Epithelial cell of proximal tubule (primary cell): ENCODE measurements at regions not wholly inside any gene's neighbourhood (a gene's known extent, or its start where the extent isn't known, plus 50 kb on each side); places are given as distances from the start of the nearest gene placed in this dataset.

ENCODE experiments used
- DNase-seq: peaks from one replicate; pipeline ENCODE4 v3.0.0-alpha.2; 2011; ENCODE audit warnings: low read depth
- H3K4me3 ChIP-seq: 2 replicates; pipeline ENCODE4 v1.5.1; 2011; ENCODE audit warnings: low read depth, mild to moderate bottlenecking, low read length
- CTCF ChIP-seq: conservative IDR thresholded peaks from 2 replicates; pipeline ENCODE4 v1.5.1; 2012; ENCODE audit warnings: low read depth, mild to moderate bottlenecking, low read length

GRCh38 chr4:3708103-3708510 is 58.1 kb upstream of the ADRA2C start:
- DNase-seq = no peak
- H3K4me3 ChIP-seq = no peak overlapping the region
- no peak for TF ChIP-seq CTCF

GRCh38 chr4:3707423-3708102 is 58.6 kb upstream of the ADRA2C start:
- no peak for TF ChIP-seq CTCF
- H3K4me3 ChIP-seq = no peak overlapping the region
- DNase-seq = no peak

- no peak for TF ChIP-seq CTCF
- H3K4me3 ChIP-seq = no peak overlapping the region
- no peak for DNase-seq
These were observed 59.4 kb upstream of the ADRA2C start for GRCh38 chr4:3706565-3707422.

- no peak overlapping the region for H3K4me3 ChIP-seq
- no peak for DNase-seq
- TF ChIP-seq CTCF = no peak
These were observed 60.1 kb upstream of the ADRA2C start for GRCh38 chr4:3706111-3706511.

GRCh38 chr4:3705236-3705987 is 60.8 kb upstream of the ADRA2C start:
- TF ChIP-seq CTCF = no peak
- no peak overlapping the region for H3K4me3 ChIP-seq

GRCh38 chr4:3704669-3705068 is 61.5 kb upstream of the ADRA2C start:
- TF ChIP-seq CTCF = no peak
- H3K4me3 ChIP-seq = no peak overlapping the region
- DNase-seq = no peak

More at GRCh38 chr4:3705236-3705987, 60.8 kb upstream of the ADRA2C start:
- no peak for DNase-seq
